ENCODE measurements at regions not wholly inside any gene's neighbourhood (a gene's known extent, or its start where the extent isn't known, plus 50 kb on each side); places are given as distances from the start of the nearest gene placed in this dataset.

DNA sequence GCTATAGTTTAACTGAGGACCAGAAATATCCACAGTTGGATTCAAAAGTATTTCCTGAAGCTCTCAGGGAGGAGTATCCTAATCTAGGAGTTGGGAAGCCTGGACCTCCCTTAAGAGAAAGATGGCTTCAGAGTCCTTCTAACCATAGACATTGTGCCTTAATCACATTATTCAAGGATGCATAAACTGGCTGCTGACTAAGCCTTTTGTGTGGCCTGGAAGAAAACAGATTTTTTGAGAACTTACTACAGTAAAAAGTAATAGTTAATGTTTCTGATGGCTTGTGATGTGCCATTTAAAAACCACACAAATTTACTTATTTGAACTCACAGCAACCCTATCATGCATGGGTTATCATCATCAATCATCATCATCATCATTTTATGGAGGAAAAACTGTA lies 126.2 kb upstream of the RPL38 start:
- TF ChIP-seq, protein P1, sequence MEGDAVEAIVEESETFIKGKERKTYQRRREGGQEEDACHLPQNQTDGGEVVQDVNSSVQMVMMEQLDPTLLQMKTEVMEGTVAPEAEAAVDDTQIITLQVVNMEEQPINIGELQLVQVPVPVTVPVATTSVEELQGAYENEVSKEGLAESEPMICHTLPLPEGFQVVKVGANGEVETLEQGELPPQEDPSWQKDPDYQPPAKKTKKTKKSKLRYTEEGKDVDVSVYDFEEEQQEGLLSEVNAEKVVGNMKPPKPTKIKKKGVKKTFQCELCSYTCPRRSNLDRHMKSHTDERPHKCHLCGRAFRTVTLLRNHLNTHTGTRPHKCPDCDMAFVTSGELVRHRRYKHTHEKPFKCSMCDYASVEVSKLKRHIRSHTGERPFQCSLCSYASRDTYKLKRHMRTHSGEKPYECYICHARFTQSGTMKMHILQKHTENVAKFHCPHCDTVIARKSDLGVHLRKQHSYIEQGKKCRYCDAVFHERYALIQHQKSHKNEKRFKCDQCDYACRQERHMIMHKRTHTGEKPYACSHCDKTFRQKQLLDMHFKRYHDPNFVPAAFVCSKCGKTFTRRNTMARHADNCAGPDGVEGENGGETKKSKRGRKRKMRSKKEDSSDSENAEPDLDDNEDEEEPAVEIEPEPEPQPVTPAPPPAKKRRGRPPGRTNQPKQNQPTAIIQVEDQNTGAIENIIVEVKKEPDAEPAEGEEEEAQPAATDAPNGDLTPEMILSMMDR (conservative IDR thresholded peaks at IDR 0.05; ENCODE audit: control insufficient read depth, insufficient read depth, low read depth, low read length), result no peak
- DNase-seq (ENCODE audit: low read depth), result no peak
- no peak overlapping the region for H3K4me3 ChIP-seq (ENCODE audit: control insufficient read depth, low read depth, low read length)

DNA sequence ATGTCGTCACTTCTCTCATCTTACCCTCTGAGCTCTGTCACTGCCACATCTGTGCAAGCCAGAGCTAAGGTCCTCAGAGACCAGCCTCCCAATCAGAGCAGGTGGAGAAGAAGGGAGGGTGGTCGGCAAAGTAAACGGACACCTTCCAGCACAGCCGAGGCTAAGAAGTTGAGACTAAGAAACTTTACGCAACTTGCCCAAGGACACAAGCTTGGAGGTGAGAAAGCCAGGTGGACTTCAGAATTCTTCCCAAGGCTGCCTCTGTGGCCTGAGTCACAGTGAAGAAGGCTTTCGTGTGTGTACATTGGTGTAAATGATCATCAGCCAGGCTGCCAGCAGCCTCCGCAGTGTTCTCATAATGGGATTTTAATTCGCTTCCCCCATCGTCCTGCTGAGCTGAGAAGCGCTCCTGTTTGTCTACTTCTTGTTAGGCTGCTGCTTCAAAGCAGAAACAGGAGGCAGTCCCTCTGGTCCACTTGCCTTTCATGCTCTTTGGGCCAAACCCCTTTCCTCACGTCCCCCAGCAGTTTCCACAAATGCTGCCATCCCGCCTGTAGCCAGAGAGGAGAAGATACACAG lies 125.0 kb upstream of the RPL38 start:
- no peak overlapping the region for H3K4me3 ChIP-seq (ENCODE audit: control insufficient read depth, low read depth, low read length)
- TF ChIP-seq, protein P1 (conservative IDR thresholded peaks at IDR 0.05; ENCODE audit: control insufficient read depth, insufficient read depth, low read depth, low read length), result no peak
- DNase-seq (ENCODE audit: low read depth), result no peak

DNA sequence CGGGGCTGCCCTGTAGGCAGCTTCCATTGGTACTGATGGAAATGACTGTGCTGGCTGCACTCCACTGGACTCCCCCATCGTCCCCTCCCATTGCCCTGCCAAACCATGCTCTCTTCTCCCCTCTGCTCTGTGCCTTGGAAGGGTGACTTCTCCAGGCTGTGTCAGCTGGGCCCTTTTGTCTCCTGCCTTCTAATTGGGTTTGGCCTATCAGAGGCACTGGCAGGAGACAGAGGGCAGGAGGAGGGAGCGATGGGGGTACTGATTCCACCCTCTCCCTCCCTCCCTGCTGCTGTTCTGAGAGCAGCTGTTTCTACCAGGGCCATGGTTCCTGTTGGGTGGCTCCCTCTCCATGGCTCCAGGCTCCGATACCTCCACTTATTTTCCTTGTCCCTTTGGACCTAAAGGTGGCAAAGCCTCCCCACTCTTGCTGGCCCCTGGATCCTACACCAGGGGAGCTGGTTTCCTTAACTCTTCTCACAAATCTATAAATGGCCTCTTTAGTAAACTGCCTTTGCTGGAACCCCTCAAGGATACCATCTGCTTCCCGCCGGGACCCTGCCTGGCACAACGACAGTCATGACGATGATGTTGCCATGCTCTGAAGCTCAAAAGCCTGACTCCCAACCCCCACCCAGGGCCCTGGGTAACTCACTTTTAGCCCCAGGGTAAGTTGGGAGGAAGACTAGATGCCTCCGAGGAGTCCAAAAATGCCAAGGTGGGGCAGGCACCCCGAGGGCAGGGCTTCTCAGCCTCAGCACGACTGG lies 123.8 kb upstream of the RPL38 start:
- TF ChIP-seq, protein P1 (conservative IDR thresholded peaks at IDR 0.05; ENCODE audit: control insufficient read depth, insufficient read depth, low read depth, low read length), result no peak
- no peak for DNase-seq (ENCODE audit: low read depth)
- H3K4me3 ChIP-seq (ENCODE audit: control insufficient read depth, low read depth, low read length), result no peak overlapping the region

DNA sequence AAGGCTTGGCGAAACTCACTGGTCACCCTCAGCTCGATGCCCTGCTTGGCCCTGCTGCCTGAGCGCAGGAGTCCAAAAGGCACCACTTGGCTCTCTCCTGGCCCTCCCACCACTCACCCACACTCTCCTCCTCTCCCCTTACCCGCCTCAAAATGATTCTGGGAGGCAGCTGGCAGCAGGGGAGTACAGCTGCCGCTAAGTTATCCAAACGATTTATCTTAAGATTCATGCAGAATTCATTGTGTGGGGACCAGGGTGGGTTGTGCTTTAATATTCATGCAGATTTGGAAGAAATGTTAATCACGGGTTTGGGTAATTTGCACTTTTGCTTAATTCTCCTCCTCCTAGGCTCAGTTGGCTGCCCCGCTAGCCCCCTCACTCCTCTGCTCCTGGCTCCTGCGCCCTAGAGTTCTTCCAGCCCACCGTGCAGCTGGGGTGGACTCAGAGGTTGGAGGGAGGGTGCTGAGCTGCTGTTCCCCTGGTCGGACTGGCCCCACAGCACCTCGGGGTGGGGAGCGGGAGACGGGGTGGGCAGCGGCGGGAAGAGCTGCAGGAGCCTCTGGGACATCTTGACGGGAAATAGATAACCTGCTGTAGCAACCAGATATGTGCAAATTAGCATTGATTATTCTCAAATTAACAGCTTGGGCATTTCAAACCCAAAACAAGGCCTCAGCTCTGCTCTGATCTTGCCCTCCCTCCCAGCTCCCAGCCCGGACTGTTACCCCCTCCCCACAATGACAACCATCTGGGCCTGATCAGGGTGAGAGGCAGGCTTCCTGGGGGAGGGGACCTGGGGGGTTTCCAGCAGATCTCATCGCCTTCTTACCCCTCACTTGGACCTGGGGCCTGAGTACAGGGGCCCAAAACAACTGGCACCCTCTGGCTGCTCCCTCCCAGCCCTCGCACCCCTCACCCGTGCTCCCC lies 122.6 kb upstream of the RPL38 start:
- TF ChIP-seq, protein P1 (conservative IDR thresholded peaks at IDR 0.05; ENCODE audit: control insufficient read depth, insufficient read depth, low read depth, low read length), result no peak
- no peak for DNase-seq (ENCODE audit: low read depth)
- no peak overlapping the region for H3K4me3 ChIP-seq (ENCODE audit: control insufficient read depth, low read depth, low read length)

DNA sequence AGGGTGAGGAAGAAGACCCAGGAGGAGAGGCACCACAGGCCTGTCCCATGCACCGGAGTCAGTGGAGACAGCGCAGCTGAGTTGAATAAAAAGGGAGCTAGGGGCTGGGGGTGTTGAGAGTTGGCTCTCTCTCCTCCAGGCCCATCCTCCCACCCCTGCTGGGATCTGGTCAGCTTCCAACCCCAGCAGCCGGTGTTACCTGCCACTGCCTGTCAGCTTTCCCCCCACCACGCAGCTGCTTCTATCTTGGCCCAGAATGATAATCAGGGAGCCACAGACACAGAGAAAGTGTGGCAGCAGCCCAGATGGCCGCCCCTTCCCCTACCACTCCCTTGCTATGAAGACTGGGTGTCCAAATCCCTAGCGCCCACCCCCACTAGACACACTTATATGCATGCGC lies 120.6 kb upstream of the RPL38 start:
- H3K4me3 ChIP-seq (ENCODE audit: control insufficient read depth, low read depth, low read length), result no peak overlapping the region
- TF ChIP-seq, protein P1 (conservative IDR thresholded peaks at IDR 0.05; ENCODE audit: control insufficient read depth, insufficient read depth, low read depth, low read length), result no peak
- no peak for DNase-seq (ENCODE audit: low read depth)

DNA sequence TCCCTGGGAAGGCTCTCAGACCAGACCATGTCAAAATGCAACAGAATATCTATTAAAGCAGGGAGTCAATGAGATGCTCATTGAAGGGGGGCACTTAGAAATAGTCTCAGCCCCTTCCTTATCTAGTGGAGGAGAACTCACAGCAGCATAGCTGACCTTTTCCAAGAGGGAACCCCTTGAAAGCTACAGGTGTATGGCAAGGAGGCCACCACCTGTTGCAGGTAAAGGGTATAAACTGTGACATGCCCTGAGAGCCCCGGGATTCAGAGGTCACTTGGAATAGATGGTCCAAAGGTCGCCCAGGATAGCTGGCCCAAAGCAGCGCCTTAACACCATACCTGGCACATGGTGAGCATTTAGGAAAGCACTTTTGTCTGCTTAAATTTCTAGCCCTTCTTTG lies 120.2 kb upstream of the RPL38 start:
- TF ChIP-seq, protein P1 (conservative IDR thresholded peaks at IDR 0.05; ENCODE audit: control insufficient read depth, insufficient read depth, low read depth, low read length), result no peak
- no peak for DNase-seq (ENCODE audit: low read depth)

More for the DNA sequence above, 120.2 kb upstream of the RPL38 start:
- H3K4me3 ChIP-seq (ENCODE audit: control insufficient read depth, low read depth, low read length), result no peak overlapping the region
